Mesenchymal stem cell (in vitro differentiated cells and primary cell): ENCODE measurements at regions not wholly inside any gene's neighbourhood (a gene's known extent, or its start where the extent isn't known, plus 50 kb on each side); places are given as distances from the start of the nearest gene placed in this dataset.

ENCODE experiments used
- DNase-seq: peaks from one replicate; pipeline ENCODE4 v3.0.0-alpha.2; 2013
- H2AFZ ChIP-seq: one replicate; pipeline ENCODE4 v1.6.1; 2013; ENCODE audit warnings: low read depth, mild to moderate bottlenecking, control low read depth, inconsistent platforms, low read length, moderate library complexity
- H2AK5ac ChIP-seq: 2 replicates; pipeline ENCODE4 v1.6.1; 2013; ENCODE audit warnings: low read length, moderate library complexity, mild to moderate bottlenecking, inconsistent platforms; ENCODE audit not compliant: severe bottlenecking
- H2BK120ac ChIP-seq: one replicate; pipeline ENCODE4 v1.6.1; 2013; ENCODE audit warnings: low read depth, mild to moderate bottlenecking, inconsistent platforms, low read length, moderate library complexity
- H2BK12ac ChIP-seq, 2 experiments: one replicate each; pipeline ENCODE4 v1.6.1; 2013; ENCODE audit warnings: inconsistent platforms in 2 of 2, low read length in 2 of 2, mild to moderate bottlenecking in 2 of 2, moderate library complexity in 2 of 2, control low read depth in 1 of 2
- H2BK15ac ChIP-seq: one replicate; pipeline ENCODE4 v1.6.1; 2013; ENCODE audit warnings: mild to moderate bottlenecking, low read depth, inconsistent platforms; ENCODE audit not compliant: poor library complexity, severe bottlenecking
- H2BK5ac ChIP-seq: 2 replicates; pipeline ENCODE4 v1.6.1; 2013; ENCODE audit warnings: low read depth, mild to moderate bottlenecking, low read length, control low read depth, inconsistent platforms; ENCODE audit not compliant: poor library complexity, severe bottlenecking
- H3K14ac ChIP-seq, 2 experiments: one replicate each; pipeline ENCODE4 v1.6.1; 2013; ENCODE audit warnings: inconsistent platforms in 2 of 2, low read length in 2 of 2, control low read depth in 1 of 2, mild to moderate bottlenecking in 1 of 2, moderate library complexity in 1 of 2
- H3K18ac ChIP-seq, 2 experiments: one replicate each; pipeline ENCODE4 v1.6.1; 2013; ENCODE audit warnings: inconsistent platforms in 2 of 2, low read length in 2 of 2, control low read depth in 1 of 2, low read depth in 1 of 2, mild to moderate bottlenecking in 1 of 2
- H3K23ac ChIP-seq, 2 experiments: one replicate each; pipeline ENCODE4 v1.6.1; 2013; ENCODE audit warnings: inconsistent platforms in 2 of 2, low read length in 2 of 2, mild to moderate bottlenecking in 2 of 2, moderate library complexity in 2 of 2, control low read depth in 1 of 2
- H3K27ac ChIP-seq: 2 replicates; pipeline ENCODE4 v1.5.1; 2013; ENCODE audit warnings: mild to moderate bottlenecking, moderate library complexity, low read length, control low read depth, inconsistent platforms; ENCODE audit not compliant: poor library complexity, severe bottlenecking
- H3K27me3 ChIP-seq, 2 experiments: 2 replicates each; pipeline versions ENCODE4 v1.6.1 to v1.7.0; 2013; ENCODE audit warnings: low read length in 2 of 2, mild to moderate bottlenecking in 2 of 2, moderate library complexity in 2 of 2, control low read depth in 1 of 2, inconsistent platforms in 1 of 2; ENCODE audit not compliant: control insufficient read depth in 1 of 2, insufficient read depth in 1 of 2
- H3K36me3 ChIP-seq, 2 experiments: 2 replicates each; pipeline versions ENCODE4 v1.6.1 to v1.7.0; 2013; ENCODE audit warnings: low read length in 2 of 2, control low read depth in 1 of 2, inconsistent platforms in 1 of 2, low read depth in 1 of 2, mild to moderate bottlenecking in 1 of 2; ENCODE audit not compliant: insufficient read depth in 2 of 2, control insufficient read depth in 1 of 2
- H3K4ac ChIP-seq, 2 experiments: one replicate each; pipeline ENCODE4 v1.6.1; 2013; ENCODE audit warnings: inconsistent platforms in 2 of 2, low read length in 2 of 2, mild to moderate bottlenecking in 2 of 2, moderate library complexity in 2 of 2, control low read depth in 1 of 2, low read depth in 1 of 2
- H3K4me1 ChIP-seq: 2 replicates; pipeline ENCODE4 v1.6.1; 2013; ENCODE audit warnings: low read depth, low read length, control low read depth; ENCODE audit not compliant: control insufficient read depth, insufficient read depth
- H3K4me2 ChIP-seq: 2 replicates; pipeline ENCODE4 v1.6.1; 2013; ENCODE audit warnings: low read length, mild to moderate bottlenecking, inconsistent platforms; ENCODE audit not compliant: poor library complexity, severe bottlenecking
- H3K4me3 ChIP-seq, 2 experiments: 2 replicates each; pipeline versions ENCODE4 v1.5.1 to v1.7.0; 2013; ENCODE audit warnings: low read length in 2 of 2, mild to moderate bottlenecking in 2 of 2, control low read depth in 1 of 2, low read depth in 1 of 2; ENCODE audit not compliant: insufficient read depth in 1 of 2
- H3K79me1 ChIP-seq: replicated peaks from 2 replicates; pipeline ENCODE4 v1.6.1; 2013; ENCODE audit warnings: mild to moderate bottlenecking, control low read depth, low read length, inconsistent platforms; ENCODE audit not compliant: poor library complexity, severe bottlenecking
- H3K9ac ChIP-seq: 2 replicates; pipeline ENCODE4 v1.7.0; 2013; ENCODE audit warnings: mild to moderate bottlenecking, low read length, moderate library complexity
- H3K9me3 ChIP-seq: 2 replicates; pipeline ENCODE4 v1.7.0; 2013; ENCODE audit warnings: mild to moderate bottlenecking, low read length; ENCODE audit not compliant: control insufficient read depth
- H4K8ac ChIP-seq: one replicate; pipeline ENCODE4 v1.6.1; 2013; ENCODE audit warnings: inconsistent platforms, mild to moderate bottlenecking, low read length, moderate library complexity
- H4K91ac ChIP-seq: one replicate; pipeline ENCODE4 v1.6.1; 2013; ENCODE audit warnings: mild to moderate bottlenecking, low read length, inconsistent platforms
- WGBS: methylation state at CpG from one replicate; pipeline ENCODE4 v1.1.7; 2013; ENCODE audit warnings: mixed read lengths; 5-methylcytosine and 5-hydroxymethylcytosine counted together

DNA sequence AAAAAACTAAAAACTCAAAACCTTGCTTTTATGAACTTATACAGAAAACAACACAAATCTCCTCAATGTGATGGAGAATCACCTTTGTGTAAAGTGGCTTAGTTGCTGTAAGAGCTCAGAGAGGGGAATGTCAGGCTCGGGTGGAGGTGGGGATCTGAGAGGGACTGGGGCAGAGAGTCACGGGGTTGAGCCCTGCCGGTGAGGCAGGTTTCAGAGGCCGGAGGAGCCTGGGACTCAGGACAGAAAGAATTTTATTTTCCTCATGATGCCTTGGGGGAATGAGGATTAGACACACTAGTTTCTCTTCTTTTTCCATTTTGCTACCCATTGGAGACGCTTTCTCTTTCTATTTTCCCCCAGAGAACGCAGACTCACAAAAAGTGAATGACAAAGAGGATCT, 252.3 kb upstream of the FOXQ1 start:
- no peak overlapping the region for H3K4me2 ChIP-seq
- no peaks in the 10 kb centered on the region for H3K36me3 ChIP-seq
- H3K4me3 ChIP-seq, result no peak overlapping the region
- no peak overlapping the region for H2BK120ac ChIP-seq
- no peak overlapping the region for H4K8ac ChIP-seq
- H3K79me1 ChIP-seq, result no peaks in the 10 kb centered on the region
- no peak overlapping the region for H2AK5ac ChIP-seq
- no peak overlapping the region for H4K91ac ChIP-seq
- H2BK15ac ChIP-seq, result no peak overlapping the region
- no peak overlapping the region for H2BK12ac ChIP-seq
- 84% methylated on average over 2 of the region's 6 CpGs for WGBS
- no peak overlapping the region for H3K18ac ChIP-seq
- no peak for DNase-seq
- H3K4ac ChIP-seq, result no peak overlapping the region
- no peak overlapping the region for H3K27ac ChIP-seq
- peaks cover 5 to 8% of the 10 kb centered on the region in 2 experiments for H3K27me3 ChIP-seq
- H3K9ac ChIP-seq, result no peak overlapping the region
- no peak overlapping the region for H2BK5ac ChIP-seq
- H3K9me3 ChIP-seq, result no peaks in the 10 kb centered on the region
- H3K23ac ChIP-seq, result no peak overlapping the region
- H3K4me1 ChIP-seq, result no peaks in the 10 kb centered on the region
- no peak overlapping the region for H3K14ac ChIP-seq
- no peak overlapping the region for H2AFZ ChIP-seq

DNA sequence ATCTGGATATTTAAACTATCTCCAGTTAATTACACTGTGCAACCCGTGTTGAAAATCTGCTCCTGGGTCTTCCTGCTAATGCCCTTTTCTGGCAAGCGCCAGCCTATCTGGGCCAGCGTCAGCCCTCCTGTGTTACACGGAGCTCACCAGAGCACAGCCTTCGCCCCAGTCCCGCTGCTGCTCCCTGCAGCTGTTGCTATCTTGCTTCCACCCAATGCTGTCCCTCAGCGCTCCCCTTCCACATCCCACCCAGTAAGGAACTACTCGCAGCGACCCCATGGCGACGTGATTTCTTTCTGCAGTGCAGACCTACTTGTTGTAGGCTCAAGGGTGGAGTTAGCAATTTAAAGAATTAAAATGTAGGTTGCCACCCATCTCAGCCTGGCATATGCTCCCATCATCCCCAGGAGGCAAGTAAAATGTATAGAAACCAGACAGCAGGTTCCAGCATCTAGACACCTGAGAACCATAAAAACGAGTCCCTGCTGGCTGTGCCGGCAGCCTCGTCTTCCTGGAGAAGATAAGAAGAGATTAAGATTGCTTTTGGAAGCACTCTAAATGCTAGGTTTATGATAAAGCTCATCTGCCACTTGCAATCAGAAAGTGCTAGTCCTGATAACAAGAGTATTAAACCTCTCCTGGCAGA, 254.3 kb upstream of the FOXQ1 start:
- H2AFZ ChIP-seq, result no peak overlapping the region
- H3K4ac ChIP-seq, result no peak overlapping the region
- H3K18ac ChIP-seq, result no peak overlapping the region
- no peak overlapping the region for H2BK12ac ChIP-seq
- no peaks in the 10 kb centered on the region for H3K79me1 ChIP-seq
- WGBS, result 69% methylated on average over 10 of the region's 14 CpGs
- no peak overlapping the region for H2BK15ac ChIP-seq
- no peak overlapping the region for H4K91ac ChIP-seq
- no peak overlapping the region for H3K23ac ChIP-seq
- no peak overlapping the region for H3K4me2 ChIP-seq
- H3K4me1 ChIP-seq, result no peaks in the 10 kb centered on the region
- H3K4me3 ChIP-seq, result no peak overlapping the region
- H3K27ac ChIP-seq, result no peak overlapping the region
- peaks cover 5% of the 10 kb centered on the region for H3K9me3 ChIP-seq
- H4K8ac ChIP-seq, result no peak overlapping the region
- H3K36me3 ChIP-seq, result no peaks in the 10 kb centered on the region
- no peak overlapping the region for H3K9ac ChIP-seq
- DNase-seq, result no peak
- peaks cover 5 to 10% of the 10 kb centered on the region in 2 experiments for H3K27me3 ChIP-seq
- no peak overlapping the region for H3K14ac ChIP-seq
- no peak overlapping the region for H2BK5ac ChIP-seq
- H2BK120ac ChIP-seq, result no peak overlapping the region
- H2AK5ac ChIP-seq, result no peak overlapping the region

DNA sequence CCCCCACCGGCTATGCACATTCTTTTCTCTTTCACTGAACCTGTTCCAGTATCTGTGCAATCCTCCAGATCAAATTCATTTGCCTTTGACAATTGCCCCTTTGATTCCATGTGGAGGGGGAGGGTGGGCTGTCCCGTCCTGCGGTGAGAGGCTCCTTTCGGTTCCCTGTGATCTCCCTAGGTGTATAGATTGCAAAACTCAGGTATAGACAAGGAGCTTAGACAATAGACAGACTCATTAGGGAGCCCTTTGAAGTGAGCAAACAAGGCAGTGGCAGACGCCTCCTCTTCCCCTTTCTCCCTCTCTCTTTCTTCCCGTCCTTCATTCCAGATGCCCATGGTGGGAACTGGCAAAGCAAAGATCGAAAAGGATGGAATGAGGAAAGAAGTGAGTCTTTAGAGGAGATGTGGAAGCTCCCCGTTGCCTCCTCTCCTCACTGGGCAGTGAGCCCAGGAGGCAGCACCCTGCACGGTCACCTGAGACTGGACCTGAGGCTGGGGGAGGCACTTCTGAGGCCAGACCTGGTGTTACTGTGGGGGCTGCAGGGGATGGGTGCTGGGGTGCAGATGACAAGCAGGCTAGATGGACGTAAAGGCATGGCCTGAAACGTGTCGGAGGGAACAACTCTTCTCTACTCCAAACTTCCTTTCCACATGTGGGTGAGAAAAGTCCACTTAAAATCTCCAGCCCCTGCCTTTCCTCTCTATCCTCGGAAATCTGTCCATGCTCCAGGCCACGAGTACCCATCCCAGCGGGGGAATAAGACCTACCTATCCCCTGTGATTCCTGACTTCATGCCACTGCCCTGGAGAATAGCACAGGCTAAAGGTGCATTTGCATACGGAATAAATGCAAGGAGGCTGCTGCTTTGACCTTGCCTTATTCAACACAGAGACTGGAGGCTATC, 256.6 kb upstream of the FOXQ1 start:
- DNase-seq, result no peak
- Histone ChIP-seq H2BK5ac (no peak overlapping the region), H2BK15ac (peak overlapping the region; percentile 44), H2AK5ac (no peak overlapping the region), H3K27ac (no peak overlapping the region), H4K8ac (no peak overlapping the region), H3K18ac (no peak overlapping the region), H3K36me3 (no peaks in the 10 kb centered on the region), H2AFZ (no peak overlapping the region), H2BK120ac (no peak overlapping the region), H3K79me1 (no peaks in the 10 kb centered on the region), H3K4me1 (no peaks in the 10 kb centered on the region), H3K9me3 (peaks cover 5% of the 10 kb centered on the region), H3K4me2 (no peak overlapping the region), H2BK12ac (no peak overlapping the region), H3K4me3 (no peak overlapping the region), H4K91ac (peak overlapping the region; percentile 18), H3K23ac (no peak overlapping the region), H3K27me3 (peaks cover 5 to 18% of the 10 kb centered on the region in 2 experiments), H3K4ac (no peak overlapping the region), H3K9ac (no peak overlapping the region), H3K14ac (no peak overlapping the region)
- 88% methylated on average over 15 of the region's 16 CpGs for WGBS

DNA sequence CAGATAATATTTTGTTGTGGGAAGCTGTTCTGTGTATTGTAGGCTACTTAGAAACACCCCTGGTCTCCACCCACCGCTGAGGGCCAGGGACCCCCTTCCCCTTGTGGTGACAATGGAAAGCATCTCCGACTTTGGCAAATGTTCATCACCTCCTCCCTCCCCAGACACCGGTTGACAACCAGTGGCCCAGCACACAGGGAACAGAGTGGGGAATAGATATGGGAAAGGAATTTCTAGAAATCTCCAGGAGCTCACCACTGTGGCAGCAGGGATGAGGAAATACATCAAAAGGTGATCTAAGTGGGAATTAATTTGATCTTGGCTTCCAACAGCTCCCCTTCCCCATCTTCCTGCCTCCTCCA, 257.3 kb upstream of the FOXQ1 start:
- Histone ChIP-seq H2BK12ac (no peak overlapping the region), H3K27me3 (peaks cover 5 to 23% of the 10 kb centered on the region in 2 experiments), H3K23ac (no peak overlapping the region), H3K36me3 (no peaks in the 10 kb centered on the region), H3K9me3 (peaks cover 5% of the 10 kb centered on the region), H2AK5ac (no peak overlapping the region), H3K4me2 (no peak overlapping the region), H3K4ac (no peak overlapping the region), H4K91ac (no peak overlapping the region), H3K18ac (no peak overlapping the region), H3K4me1 (no peaks in the 10 kb centered on the region), H3K79me1 (no peaks in the 10 kb centered on the region), H3K27ac (no peak overlapping the region), H2BK15ac (no peak overlapping the region), H3K9ac (no peak overlapping the region), H2AFZ (no peak overlapping the region), H3K4me3 (no peak overlapping the region), H2BK5ac (no peak overlapping the region), H4K8ac (no peak overlapping the region), H3K14ac (no peak overlapping the region), H2BK120ac (no peak overlapping the region)
- WGBS, result no CpG with 5 or more reads among the region's 3 CpGs
- no peak for DNase-seq
